HG03520 (cell line): ENCODE measurements at regions not wholly inside any gene's neighbourhood (a gene's known extent, or its start where the extent isn't known, plus 50 kb on each side); places are given as distances from the start of the nearest gene placed in this dataset.
"Not testable (repeated sequence)": the region's sequence is repeated elsewhere in the genome, so short reads cannot be mapped to it uniquely, and the experiment has no call there.

Experiments
- ATAC-seq: cut with Tn5 transposase; IDR thresholded peaks from one replicate; pipeline ENCODE4 v1.9.1; 2021; ENCODE audit warnings: mild to moderate bottlenecking, moderate library complexity; ENCODE audit not compliant: unreplicated experiment

DNA sequence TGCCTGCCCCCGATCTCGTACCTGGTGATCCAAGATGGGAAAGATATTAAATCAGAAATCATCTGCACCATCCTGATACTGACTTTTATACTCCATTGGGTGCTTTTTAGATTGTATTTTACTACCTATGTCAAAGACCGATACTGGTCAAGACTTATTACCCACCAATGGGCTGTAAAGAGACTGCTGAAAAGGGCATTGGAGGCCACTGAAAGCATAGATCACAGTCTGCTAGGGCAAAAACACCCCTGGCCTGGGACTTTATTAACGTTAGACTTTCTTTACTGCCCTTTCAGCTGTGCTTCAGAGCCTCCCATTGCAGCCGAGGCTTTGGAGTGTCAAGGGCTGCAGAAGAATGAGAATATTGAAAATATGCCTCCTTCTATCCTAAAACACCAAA, 472.8 kb upstream of the DDX18 start:
- no peak for ATAC-seq

DNA sequence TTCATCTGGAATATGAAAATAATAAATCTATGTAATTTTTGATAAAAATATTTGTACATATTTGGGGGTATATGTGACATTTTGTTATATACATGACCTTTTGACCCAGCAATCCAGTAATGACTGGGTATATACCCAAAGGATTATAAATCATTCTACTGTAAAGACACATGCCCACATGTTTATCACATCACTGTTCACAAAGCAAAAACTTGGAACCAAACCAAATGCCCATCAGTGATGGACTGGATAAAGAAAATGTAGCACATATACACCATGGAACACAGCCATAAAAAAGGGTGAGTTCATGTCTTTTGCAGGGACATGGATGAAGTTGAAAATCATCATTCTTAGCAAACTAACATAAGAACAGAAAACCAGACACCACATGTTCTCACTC, 472.1 kb upstream of the DDX18 start:
- ATAC-seq, result no peak

DNA sequence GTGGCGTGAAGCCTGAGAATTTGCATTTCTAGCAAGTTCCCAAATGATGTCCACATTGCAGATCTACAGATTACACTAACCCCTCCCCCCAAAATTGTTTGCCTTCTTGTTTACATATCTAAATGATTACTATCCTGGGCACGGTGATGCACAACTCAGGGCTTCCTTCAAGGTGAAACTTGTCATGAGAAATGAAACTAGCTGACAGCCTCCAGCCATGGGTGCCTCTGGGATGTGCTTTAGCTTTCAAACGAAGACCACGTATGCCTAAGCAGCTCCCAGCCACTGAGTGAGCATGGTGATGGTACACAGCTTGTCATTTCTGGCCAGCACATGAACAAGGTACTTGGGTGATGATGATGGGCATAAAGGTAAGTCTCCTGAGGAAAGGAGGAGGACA, 464.8 kb upstream of the DDX18 start:
- ATAC-seq, result no peak

GRCh38 chr2:117351396-117351795, 463.1 kb upstream of the DDX18 start:
- ATAC-seq, result no peak

GRCh38 chr2:117359266-117359914, 455.1 kb upstream of the DDX18 start:
- no peak for ATAC-seq

GRCh38 chr2:117360586-117360985, 453.9 kb upstream of the DDX18 start:
- ATAC-seq, result no peak

DNA sequence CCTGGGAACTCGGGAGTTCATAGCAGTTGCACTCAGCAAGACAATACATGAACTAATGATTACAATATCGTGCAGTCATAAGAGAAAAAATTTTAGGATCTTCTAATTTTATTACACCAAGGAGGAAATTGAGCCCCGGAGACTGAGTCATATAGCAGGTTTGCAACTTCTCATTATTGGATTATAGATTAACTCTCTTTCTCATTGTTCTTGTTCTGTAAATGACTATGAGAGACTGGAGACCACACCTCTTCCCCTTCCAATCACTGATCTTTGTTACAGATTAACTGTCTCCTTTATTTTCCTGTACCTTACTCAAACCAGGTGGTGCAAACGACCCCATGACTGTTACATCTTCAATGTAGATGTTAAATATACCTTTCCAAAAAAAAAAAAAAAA, 435.8 kb upstream of the DDX18 start:
- peak; percentile 82 for ATAC-seq

GRCh38 chr2:117379928-117380327, 434.6 kb upstream of the DDX18 start:
- ATAC-seq, result no peak

- not testable (repeated sequence) for ATAC-seq
Measured at GRCh38 chr2:117383997-117384396, 430.5 kb upstream of the DDX18 start.

DNA sequence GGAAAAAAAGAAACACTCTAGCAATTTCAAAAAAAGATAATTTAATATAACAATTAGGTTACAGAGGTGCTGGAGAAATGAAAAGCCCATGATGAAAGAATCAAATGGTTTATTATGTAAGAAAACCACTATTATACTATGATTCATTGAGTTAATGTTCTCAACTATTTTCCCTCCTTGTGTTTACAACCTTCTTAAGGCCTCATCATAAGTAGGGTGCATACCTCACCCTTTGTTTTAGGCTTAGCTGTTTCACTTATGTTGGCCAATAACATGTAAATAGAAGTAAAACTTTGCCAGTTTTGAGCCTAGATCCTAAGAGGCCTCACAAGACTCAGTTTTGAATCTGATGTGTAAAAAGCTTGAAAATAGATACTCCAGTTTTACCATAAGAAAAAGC, 418.3 kb upstream of the DDX18 start:
- ATAC-seq, result no peak

GRCh38 chr2:117401582-117401981, 412.9 kb upstream of the DDX18 start:
- ATAC-seq, result no peak

- no peak for ATAC-seq
Measured at GRCh38 chr2:117406443-117406842, 408.0 kb upstream of the DDX18 start.

DNA sequence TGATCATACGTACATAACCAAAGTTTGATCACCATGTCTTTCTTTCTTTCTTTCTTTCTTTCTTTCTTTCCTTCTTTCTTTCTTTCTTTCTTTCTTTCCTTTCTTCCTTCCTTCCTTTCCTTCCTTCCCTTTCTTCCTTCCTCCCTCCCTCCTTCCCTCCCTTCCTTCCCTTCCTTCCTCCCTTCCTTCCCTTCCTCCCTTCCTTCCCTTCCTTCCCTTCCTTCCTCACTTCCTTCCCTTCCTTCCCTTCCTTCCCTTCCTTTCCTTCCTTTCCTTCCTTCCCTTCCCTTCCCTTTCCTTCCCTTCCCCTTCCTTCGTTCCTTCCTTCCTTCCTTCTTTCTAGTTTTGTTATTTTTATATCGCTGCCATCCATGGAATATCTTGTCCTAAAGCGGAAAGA, 406.7 kb upstream of the DDX18 start:
- ATAC-seq, result no peak

GRCh38 chr2:117409443-117409842, 405.0 kb upstream of the DDX18 start:
- no peak for ATAC-seq

DNA sequence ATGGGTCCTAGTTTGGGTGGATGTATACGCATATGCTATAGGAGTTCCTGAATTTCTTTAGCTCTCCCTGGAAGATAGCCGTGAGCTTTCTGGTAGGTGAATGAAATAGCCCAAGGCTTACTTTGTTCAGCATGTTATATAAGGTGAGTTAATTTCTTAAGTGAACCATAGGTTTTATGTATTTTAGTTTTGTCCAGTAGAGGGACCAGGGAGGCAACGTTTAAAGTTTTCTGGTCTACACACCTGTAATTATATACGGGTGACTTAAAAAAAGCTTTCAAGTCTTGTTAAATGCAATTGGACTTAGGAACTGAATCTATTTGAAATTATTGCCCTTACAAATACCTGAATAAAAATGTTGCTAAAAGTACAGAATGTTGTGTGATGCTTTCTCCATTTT, 402.5 kb upstream of the DDX18 start:
- no peak for ATAC-seq

GRCh38 chr2:117432746-117433145, 381.7 kb upstream of the DDX18 start:
- ATAC-seq, result no peak

GRCh38 chr2:117436697-117437096, 377.8 kb upstream of the DDX18 start:
- ATAC-seq, result no peak

DNA sequence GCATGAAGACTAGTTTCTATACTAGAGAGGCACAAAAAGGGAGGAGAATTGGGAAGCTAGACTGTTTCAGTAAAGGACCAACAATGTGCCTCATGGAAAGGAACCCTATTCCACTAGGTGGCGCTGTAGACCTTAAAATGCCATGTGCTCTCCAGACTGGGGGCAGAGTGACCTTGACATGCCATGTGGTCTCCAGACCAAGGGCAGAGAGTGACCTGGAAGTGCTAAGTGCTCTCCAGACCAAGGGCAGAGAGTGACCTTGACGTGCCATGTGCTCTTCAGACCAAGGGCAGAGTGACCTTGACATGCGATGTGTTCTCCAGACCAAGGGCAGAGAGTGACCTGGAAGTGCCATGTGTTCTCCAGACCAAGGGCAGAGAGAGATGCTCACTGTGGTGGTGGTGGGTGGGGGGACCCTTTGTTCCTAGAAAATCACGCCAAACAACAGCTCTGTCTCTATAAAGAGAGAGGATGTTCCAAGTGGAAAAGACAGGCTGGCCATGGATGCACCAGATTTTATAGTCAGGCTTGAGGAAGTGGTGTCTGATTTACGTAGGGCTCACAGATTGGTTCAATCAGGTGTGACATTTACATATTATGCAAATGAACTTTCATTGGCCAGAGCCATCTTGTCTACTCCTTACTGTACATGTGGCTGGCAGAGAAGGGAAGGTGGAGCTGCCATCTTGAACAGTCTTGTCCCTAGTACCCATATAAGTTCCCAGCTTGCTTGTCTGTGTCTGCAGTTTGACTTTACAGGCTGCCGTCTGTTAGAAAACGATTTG, 344.0 kb upstream of the DDX18 start:
- ATAC-seq, result no peak

GRCh38 chr2:117481608-117482007, 332.9 kb upstream of the DDX18 start:
- no peak for ATAC-seq

GRCh38 chr2:117485588-117485987, 328.9 kb upstream of the DDX18 start:
- no peak for ATAC-seq

- ATAC-seq, result no peak
Measured at GRCh38 chr2:117486081-117486480, 328.4 kb upstream of the DDX18 start.

GRCh38 chr2:117492209-117492851, 322.2 kb upstream of the DDX18 start:
- ATAC-seq, result no peak
